T-helper 1 cell (primary cell): ENCODE measurements at regions not wholly inside any gene's neighbourhood (a gene's known extent, or its start where the extent isn't known, plus 50 kb on each side); places are given as distances from the start of the nearest gene placed in this dataset.
"Not testable (repeated sequence)": the region's sequence is repeated elsewhere in the genome, so short reads cannot be mapped to it uniquely, and the experiment has no call there.

Source experiments
- DNase-seq, 5 donors: peaks; one replicate each; pipeline ENCODE4 v3.0.0-alpha.2; 2012 to 2020

DNA sequence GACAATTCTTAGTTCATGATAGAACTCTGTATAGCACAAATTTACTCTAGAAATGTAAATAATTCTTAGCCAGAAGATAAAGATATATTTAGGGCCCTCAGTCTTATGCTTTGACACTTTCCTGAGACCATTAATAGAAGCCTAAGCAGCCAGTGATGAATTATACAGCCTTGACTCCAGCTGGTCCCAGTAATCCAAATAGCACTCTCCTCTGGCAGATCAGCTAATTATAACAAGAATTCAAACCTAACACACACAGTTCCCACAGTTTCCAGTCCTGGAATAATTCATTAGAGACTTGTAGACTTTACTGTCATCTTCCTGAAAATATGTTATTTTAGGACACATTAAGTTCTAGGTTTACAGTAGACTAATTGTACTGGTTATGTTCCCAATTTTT, 50.4 kb downstream of the SHOC1 start:
- no peak for DNase-seq

DNA sequence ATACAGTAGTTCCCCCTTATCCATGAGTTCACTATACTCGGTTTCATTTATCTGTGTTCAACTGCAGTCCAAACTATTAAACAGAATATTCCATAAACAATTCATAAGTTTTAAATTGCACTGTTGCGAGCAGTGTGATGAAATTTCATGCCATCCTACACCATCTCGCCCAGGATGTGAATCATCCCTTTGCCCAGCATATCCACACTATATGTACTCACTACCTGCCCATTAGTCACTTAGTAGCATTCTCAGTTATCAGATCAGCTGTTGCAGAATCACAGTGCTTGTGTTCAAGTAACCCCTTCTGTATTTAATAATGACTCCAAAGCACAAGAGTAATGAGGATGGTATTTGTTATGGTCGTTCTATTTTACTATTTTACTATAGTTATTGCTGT, 51.5 kb downstream of the SHOC1 start:
- DNase-seq, result peak in 1 of 5 donors; percentile 73

DNA sequence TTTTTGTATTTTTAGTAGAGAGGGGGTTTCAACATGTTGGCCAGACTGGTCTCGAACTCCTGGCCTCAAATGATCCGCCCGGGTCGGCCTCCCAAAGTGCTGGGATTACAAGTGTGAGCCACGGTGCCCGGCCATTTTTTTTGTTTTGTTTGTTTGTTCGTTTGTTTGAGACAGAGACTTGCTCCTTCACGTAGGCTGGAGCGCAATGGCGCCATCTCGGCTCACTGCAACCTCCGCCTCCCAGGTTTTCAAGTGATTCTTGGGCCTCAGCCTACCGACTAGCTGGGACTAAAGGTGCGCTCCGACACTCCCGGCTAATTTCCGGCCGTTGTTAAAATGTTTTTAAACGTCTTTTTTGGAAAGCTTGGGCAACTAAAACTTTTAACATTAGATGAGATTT, 54.0 kb downstream of the SHOC1 start:
- no peak for DNase-seq

DNA sequence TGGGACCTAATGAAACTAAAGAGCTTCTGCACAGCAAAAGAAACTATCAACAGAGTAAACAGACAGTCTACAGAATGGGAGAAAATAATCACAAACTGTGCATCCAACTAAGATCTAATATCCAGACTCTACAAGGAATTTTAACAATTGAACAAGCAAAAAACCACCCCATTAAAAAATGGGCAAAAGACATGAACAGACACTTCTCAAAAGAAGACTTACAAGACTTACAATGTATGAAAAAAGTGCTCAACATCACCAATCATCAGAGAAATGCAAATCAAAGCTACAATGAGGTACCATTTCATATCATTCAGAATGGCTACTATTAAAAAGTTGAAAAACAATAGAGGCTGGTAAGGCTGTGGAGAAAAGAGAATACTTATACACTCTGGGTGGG, 58.0 kb downstream of the SHOC1 start:
- DNase-seq, result no peak

- DNase-seq, result not testable (repeated sequence)
Observed at GRCh38 chr9:111735344-111735743, 59.4 kb downstream of the SHOC1 start.

- DNase-seq, result no peak
Observed at GRCh38 chr9:111731928-111732327, 62.8 kb downstream of the SHOC1 start.

DNA sequence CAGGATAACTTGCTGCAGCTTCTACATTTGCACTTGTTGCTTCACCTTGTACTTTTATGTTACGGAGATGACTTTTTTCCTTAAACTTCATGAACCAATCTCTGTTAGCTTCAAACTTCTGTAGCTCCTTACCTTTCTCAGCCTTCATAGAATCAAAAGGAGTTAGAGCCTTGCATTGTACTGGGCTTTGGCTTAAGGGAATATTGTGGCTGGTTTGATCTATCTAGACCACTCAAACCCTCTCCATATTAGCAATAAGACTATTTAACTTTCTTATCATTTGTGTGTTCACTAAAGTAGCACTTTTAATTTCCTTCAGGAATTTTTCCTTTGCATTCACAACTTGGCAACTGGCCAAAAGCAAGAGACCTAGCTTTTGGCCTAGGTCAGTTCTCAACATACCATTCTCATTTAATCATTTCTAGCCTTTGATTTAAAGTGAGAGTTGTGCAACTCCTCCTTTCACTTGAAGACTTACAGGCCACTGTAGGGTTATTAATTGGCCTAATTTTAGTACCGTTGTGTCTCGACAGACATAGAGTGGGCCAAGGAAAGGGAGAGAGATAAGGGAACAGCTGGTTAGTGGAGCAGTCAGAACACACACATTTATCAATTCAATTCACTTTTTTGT, 63.7 kb downstream of the SHOC1 start:
- DNase-seq, result no peak

DNA sequence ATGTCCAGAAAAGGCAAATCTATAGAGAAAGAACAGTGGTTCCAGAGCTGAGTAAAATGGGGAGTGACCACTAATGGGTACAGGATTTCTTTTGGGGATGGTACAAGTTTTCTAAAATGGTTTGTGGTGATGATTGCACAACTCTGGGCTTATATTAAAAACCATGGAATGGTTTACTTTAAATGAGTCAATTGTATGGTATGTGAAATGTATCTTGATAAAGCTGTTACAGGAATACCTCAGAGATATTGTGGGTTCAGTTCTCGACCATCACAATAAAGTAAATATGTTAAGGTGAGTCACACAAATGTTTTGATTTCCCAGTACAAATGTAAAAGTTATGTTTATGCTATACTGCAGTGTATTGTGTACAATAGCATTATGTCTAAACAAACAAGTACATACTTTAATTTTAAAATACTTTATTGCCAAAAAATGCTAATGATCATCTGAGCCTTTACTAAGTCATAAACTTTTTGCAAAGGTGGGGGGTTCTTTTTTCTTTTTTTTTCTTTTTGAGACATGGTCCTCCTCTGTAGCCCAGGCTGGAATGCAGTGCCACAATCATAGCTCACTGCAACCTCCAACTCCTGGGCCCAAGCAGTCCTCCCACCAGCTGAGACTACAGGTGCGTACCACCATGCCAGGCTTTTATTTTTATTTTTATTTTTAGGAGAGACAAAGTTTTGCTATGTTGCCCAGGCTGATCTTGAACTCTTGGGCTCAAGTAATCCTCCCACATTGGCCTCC, 65.9 kb downstream of the SHOC1 start:
- no peak for DNase-seq

GRCh38 chr9:111728143-111728542, 66.6 kb downstream of the SHOC1 start:
- no peak for DNase-seq

GRCh38 chr9:111726949-111727348, 65.5 kb downstream of the GNG10 start:
- DNase-seq, result no peak

DNA sequence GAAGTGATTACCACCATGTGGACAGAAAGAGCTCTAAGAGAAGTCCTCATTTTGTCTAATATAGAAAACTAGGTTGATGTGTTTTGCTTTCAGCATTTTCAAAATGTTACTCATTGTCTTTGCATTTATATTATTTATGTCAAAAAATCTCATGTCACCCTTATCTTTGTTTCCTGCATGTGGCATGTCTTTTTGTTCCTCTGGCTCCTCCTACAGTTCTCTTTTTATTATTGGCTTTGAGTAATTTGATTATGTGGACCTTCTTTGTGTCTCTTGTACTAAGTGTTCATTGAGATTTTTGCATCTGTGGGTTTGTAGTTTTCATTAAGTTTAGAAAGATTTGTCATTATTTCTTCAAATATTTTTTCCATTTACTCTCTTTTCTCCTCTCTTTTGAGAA, 58.8 kb downstream of the GNG10 start:
- DNase-seq, result no peak
